Transverse colon (tissue), 4 donors: ENCODE measurements at regions not wholly inside any gene's neighbourhood (a gene's known extent, or its start where the extent isn't known, plus 50 kb on each side); places are given as distances from the start of the nearest gene placed in this dataset.

Experiments
- POLR2A ChIP-seq: fragments of 450-650 bp; IDR thresholded peaks from one replicate; pipeline ENCODE4 v1.6.1; 2016; ENCODE audit warnings: antibody characterized with exemption, mild to moderate bottlenecking, moderate library complexity
- POLR2AphosphoS5 ChIP-seq, 3 donors: sonication (generic); formaldehyde crosslinking; IDR thresholded peaks; one replicate each; pipeline ENCODE4 v1.6.1; 2016; ENCODE audit warnings: antibody characterized with exemption in 3 of 3
- TF ChIP-seq, protein P1 (sequence below), 5 experiments: fragments of 200-600 bp in 3 of 5; fragments of 450-650 bp in 2 of 5; sonication (generic) in 3 of 5; IDR thresholded peaks; 1 replicate in 2 of 5; 2 replicates in 3 of 5; pipeline ENCODE4 v1.5.1; 2016 to 2017; ENCODE audit warnings: antibody characterized with exemption in 5 of 5, inconsistent platforms in 3 of 5, mild to moderate bottlenecking in 2 of 5, moderate library complexity in 1 of 5

GRCh38 chr6:14055541-14055940 is 62.0 kb upstream of the CD83 start:
- TF ChIP-seq, protein P1, sequence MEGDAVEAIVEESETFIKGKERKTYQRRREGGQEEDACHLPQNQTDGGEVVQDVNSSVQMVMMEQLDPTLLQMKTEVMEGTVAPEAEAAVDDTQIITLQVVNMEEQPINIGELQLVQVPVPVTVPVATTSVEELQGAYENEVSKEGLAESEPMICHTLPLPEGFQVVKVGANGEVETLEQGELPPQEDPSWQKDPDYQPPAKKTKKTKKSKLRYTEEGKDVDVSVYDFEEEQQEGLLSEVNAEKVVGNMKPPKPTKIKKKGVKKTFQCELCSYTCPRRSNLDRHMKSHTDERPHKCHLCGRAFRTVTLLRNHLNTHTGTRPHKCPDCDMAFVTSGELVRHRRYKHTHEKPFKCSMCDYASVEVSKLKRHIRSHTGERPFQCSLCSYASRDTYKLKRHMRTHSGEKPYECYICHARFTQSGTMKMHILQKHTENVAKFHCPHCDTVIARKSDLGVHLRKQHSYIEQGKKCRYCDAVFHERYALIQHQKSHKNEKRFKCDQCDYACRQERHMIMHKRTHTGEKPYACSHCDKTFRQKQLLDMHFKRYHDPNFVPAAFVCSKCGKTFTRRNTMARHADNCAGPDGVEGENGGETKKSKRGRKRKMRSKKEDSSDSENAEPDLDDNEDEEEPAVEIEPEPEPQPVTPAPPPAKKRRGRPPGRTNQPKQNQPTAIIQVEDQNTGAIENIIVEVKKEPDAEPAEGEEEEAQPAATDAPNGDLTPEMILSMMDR (IDR thresholded peaks at IDR 0.05), result no peak
- TF ChIP-seq POLR2A (no peak), POLR2AphosphoS5 (IDR thresholded peaks at IDR 0.05) (no peak)
